Suppressor macrophage (primary cell): ENCODE measurements at regions not wholly inside any gene's neighbourhood (a gene's known extent, or its start where the extent isn't known, plus 50 kb on each side); places are given as distances from the start of the nearest gene placed in this dataset.

ENCODE experiments used
- DNase-seq, 4 experiments: peaks; one replicate each; pipeline ENCODE4 v3.0.0-alpha.2; 2020 to 2022

DNA sequence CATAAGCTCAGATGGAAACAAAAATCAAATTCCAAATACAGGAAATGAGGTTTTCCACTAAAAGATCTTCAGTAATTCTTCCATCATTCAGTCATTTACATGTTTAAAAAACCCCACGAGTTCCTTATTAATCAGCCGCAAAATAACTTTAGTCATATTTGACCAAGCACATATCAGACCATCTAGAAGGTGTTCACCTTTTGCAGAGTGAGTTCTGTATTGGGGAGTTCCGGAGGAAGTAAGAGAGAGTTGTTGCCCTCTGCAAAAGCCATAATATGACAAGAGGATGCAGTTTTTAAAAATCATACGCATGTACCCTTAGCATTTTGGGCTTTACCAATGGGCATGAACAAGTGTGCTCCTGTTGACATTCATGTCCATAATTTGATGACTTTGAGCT is 61.6 kb downstream of the CCR1 start:
- no peak for DNase-seq

DNA sequence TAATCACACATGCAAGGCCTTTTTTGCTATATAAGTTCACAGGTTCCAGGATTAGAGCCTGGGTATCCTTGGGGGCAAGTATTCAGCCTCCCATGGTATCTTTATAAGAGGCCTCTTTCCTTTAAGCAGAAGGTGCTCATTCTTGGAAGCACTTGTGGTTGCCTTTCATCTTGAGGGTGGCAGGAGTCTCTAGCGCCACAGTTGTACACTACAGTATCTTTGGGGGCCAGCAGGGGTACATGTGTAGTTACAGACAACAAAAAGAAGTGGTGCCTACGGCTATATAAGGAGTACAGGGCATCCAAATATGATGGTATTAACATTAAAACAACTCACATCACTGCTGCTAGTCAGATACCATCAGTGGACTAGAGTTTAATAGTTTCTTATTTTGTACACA is 62.1 kb downstream of the CCR1 start:
- no peak for DNase-seq

DNA sequence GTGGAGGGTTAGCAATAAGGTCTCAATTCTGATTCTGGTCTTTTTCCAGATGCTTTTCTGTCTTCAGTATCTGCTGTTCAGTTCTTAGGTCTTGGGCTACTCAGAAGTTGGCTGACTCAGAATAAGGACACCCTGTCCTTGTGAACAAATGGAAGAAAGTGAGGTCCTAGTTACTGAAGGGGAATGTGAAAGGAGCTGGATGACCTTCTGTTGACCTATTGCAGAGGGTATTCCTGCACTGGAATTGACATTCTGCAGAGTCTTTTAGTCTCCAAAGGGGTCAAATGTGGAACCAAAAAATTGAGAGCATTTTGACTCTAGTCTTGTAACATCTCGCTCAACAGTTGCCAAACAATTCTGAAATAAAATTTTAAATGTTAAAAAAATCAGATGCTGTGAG is 63.0 kb downstream of the CCR1 start:
- DNase-seq: no peak

DNA sequence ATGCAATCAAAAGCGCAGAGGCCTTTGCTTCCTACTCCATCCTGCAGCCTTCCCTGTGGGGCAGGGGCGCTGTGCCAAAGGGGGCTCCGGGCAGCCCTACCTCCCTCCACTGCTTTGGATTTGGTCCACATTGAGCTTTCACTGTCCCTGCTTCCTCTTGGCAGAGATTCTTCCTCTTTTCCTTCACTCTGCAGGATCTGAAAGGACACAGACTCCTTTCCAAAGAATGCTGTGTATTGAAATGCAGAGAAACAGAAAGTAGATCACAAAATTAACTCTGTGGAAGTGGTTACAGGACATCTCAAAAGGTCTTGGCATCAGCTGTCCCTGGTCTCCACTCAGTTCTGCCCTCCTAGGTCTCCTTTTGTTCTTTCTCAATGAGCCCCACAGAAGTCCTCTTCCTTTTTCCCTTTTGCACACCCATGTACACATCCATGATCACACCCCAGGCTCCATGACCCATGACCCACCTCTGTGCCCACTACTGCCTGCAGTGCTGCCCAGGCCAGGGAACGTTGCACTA is 64.1 kb downstream of the CCR1 start:
- DNase-seq: peak; percentile 45 to 87 (median 74)

DNA sequence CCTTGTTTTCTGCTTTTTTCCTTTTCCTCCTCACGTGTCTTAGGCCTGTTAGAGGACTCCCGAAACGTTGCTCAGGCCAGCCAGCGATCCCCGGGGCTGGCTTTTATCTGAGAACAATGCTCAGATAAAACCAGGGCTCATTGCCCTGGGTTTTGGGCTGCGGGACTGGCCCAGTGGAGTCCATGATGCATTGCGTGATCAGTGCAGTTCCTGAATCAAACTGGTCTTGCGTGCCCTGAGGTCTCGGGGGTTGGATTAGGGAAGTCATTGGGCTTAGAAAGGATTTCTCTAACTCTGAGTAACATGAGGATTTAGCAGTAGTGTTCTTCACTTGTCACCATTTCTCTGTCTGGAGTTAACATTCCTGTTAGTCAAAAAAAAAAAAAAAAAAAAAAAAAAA is 66.3 kb downstream of the CCR1 start:
- peak; percentile 68 to 94 (median 86) for DNase-seq

DNA sequence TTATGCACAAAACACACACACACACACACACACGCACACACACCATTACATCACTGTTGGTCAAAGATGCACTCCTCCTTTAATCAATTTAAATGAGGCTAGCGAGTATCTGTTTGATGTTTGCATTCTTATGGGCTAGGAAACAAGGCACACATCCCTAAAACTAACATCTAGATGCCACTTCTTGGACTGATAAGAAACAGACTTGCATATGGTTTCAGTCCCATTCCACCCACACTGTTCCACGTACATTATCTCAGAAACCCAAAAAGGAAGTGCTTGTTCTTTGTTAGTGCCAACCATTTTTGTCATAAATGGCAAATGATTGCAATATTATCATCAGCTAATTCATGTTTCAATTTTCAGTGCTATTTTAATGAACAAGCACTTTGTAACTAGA is 69.5 kb downstream of the CCR1 start:
- DNase-seq: peak in 3 of 4 experiments; percentile 19 to 57 (median 54)

DNA sequence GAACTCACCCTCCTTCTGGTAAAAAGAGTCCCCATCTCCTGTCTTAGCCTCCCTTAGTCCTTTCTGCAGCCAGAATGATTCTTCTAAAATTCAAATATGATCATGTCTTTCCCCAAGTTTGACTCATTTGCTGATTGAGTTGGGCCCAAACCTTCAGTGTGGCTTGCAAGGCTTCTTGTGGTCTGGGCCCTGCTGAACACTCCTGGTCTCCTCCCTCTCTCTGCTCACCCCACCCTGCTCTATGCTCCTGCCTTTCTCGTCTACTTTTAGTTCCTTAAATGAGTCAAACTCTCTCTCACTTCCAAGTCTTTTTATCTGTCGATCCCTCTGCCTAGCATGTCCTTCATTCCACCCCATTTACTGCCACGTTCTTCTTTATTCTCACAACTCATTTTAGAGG is 72.6 kb downstream of the CCR1 start:
- DNase-seq: peak; percentile 50 to 75 (median 66)

DNA sequence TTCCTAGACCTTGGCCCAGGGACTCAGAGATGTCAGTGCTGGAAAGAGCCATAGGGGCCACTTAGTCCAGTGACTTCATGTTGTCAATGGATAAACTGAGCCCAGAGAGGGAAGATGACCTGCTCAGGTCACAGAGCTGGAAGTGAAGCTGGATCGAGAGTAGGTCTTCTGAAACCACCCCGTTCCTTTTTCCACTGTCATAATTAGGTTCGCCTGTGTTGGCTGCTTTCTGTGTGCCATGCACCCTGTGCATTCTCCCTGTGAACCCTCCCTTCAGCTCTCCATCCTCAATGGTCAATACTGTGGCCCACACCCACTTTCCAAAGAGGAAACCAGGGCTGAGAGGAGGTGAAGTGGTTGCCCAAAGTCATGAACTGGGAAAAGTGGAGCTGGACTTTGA is 74.8 kb downstream of the CCR1 start:
- DNase-seq: no peak

DNA sequence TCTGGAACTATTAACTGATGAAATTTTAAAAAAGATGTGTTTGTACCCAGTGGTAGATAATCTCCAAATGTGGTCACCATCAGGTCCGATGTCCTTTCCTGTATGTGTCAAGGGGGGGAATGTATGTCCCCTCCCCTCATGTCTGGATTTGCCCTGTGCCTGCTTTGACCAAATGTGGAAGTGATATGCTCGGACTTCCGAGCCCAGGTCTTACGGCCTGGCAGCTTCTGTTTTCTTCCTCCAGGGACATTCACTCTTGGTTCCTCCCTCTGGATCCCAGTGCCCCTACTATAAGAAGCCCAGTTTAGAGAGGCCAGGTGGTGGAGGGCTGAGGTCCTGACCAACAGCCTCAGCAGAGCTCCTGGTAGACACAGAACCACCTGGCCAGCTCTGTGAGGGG is 75.5 kb downstream of the CCR1 start:
- peak; percentile 47 to 78 (median 70) for DNase-seq

DNA sequence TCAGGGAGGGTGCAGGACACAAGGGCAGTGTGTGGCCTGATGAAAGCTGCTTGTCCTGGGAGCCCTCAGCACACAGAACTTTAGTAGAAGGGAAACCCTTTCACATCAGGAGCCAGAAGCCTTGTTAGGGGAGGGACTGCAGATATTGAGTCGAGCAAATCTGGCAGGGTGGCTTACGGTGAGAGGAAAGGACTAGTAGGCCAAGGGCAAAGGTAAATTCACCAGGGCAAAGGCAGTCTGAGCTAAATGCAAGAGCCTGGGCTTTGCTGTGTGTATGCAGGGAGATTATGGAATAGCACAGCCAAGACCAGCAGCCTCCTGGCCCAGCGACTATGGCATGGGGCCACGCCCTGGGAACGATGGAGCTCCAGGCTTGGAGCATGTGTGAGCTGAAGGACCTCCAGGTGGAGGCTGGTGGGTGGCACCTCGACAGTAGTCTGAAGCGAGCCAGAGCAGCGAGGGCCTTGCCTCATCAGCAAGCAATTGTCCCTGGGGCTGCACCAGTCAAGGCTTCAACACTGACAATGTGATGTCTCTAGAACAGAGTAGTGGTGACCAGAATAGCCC is 76.1 kb downstream of the CCR1 start:
- no peak for DNase-seq

DNA sequence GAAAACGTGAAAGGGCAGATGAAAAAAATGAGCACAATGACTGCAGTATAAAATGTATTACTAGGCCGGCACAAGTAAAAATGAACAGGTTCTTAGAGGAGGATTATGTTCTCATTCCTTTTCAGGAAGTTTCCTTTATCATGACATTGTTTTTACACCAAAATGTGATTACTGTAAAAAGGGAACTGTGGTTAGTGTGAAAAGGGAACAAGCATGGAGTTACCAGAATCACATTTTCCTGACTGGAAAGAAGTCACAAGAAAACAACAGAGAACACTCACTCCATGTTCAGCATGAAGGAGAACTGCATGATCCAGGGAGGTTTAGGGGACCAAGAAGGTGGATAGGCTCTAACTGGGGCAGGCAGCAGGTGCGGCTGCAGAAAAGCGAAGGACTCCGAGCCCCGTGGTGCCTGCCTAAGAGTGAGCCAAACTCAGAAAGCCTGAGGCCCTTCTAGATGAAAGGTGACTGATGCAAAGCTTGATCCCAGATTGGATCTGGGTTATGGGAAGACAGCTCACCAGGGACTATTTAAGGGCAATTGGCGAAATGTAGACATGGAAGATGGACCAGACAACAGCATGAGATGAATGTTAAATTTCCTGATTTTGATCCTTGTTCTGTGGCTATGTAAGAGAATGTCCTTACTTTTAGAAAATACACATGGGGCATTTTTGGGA is 77.3 kb downstream of the CCR1 start:
- peak; percentile 47 to 90 (median 72) for DNase-seq

DNA sequence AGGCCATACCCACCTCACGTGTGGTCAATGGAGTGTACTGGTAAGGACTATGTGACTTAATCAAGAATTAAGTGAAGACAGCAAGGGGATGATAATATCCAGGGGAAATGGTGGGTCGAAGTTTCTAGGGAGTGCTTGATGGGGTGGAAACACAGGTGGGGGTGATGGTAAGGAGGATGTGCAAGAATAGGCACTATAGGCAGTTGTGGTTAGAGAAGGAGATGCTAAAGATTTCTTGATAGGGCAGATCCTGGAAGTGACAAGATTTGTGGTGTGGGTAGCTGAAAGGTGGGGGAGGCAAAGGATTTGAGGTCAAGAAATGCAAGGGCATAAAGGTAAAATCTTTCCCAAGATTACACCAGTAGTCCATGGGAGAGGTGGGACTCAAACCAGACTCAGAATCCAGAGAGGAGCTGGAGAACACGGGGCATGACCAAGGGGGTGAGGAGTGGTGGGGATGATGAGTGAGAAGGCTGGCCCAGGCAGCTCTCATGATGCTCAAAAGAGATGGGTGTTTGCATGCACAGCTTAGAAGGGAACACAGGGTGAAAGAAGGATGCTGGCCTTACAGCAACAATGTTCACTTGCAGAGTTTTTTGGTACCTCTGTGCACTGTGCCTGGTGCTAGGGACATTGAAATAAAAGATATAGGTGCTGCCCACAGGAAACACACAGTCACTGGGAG is 78.4 kb downstream of the CCR1 start:
- peak in 1 of 4 experiments; percentile 1 for DNase-seq

DNA sequence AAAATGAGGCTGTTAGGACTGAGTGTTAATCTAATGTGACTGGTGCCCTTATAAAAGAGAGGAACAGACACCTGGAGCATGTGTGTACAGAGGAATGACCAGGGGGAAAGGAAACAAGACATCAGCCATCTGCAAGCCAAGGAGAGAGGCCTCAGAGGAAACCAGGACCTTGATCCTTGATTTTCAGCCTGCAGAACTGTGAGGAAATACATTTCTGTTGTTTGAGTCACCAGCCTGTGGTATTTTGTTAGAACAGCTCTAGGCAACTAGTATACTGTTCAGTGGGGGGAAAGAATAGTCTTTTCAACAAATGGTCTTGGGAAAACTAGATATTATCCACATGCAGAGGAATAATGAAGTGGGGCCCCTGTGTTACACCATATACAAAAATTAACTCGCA is 80.6 kb downstream of the CCR1 start:
- DNase-seq: peak; percentile 21 to 74 (median 62)

DNA sequence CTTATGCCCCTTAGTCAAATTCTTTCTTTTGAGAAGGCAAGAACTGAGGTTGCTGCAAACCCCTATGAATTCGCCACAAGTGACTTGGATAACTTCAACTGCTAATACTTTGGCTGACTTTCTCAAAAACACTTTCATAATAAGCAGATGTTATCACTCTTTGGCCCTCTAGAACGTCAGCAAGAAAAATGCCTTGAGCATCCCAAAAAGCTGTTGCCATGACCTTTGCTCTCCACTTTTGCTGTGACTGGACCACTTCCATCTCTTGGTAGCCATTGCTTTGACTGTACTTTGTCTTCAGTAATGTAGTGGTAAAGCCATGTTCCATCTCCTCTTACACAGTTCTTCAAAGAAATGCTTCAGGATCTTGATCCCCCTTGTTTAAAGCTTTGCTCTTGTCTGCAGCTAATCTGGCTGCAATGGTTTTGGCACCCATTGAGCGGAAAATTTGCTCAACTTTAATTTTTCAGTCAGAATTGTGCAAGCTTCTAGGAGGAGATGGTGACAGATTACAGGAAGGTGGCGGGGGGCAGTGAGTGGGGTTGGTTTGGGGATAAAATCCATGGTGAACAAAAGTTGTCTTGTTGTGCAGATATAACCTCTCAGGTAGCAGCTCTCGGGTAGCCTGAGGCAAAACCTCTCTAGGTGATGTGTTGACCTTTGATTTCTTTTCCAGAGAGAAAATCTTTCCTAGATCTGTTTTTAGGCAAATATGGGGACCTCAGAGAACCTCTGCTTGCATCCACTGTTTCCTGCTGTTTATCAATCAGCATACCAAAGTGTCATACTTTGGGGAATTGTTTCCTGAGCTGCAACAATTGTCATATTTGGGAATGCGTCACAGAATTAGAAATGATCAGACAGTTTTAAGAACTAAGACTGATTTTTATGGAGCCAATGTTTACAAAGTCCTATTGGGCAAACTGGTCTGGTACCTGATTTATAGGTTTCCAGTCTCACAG is 83.6 kb downstream of the CCR1 start:
- DNase-seq: no peak

DNA sequence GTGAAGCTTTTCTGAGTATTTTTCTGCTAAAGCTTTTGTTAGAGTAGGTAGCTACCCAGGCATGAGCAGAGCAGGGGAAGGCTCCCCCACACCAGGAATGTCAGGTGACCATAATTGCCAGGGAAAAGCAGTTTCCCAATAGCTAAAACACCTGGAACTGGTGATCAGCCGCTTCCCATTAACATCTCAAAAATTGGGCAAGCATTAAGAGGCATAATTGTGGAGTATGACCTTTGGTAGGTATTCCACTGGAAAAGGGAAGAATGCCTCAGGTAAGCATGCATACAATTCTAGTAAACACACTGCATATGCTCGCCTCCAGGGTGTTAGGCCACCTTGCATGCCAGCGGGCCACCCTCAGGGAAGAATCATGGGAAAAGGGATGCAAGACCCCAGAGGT is 84.5 kb downstream of the CCR1 start:
- no peak for DNase-seq

DNA sequence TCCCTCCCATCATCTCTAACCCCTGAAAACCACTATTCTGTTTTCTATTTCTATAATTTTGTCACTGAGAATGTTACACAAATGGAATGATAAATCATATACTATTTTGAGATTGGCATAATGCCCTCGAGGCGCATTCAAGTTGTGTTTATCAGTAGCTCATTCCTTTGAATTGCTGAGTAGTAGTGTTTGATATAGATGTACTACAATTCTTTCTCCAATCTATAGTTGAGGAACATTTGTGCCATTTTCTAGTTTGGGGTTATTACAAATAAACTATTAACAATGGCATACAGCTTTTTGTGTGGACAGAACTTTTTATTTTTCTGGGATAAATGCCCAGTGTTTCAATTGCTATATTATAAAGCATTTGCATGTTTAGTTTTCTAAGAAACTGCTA is 86.0 kb downstream of the CCR1 start:
- no peak for DNase-seq

DNA sequence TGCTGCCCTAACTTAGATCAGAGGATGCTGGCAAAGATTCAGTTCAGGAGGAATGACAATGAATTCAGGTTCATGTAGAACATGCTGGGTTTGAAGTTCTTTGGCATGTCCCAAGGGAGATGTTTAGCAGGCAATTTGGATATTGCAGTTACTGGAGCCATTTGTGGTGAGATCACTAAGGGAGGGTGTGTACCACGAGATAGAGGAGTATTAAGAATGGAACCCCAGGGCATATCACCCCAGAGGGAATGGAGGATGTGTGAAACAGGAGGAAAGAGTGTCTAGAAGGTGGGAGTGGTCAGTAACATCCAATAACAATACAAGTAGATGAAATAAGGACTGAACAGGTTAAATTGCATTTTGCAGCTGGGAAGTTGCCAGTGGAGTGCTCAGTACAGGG is 87.1 kb downstream of the CCR1 start:
- DNase-seq: no peak

DNA sequence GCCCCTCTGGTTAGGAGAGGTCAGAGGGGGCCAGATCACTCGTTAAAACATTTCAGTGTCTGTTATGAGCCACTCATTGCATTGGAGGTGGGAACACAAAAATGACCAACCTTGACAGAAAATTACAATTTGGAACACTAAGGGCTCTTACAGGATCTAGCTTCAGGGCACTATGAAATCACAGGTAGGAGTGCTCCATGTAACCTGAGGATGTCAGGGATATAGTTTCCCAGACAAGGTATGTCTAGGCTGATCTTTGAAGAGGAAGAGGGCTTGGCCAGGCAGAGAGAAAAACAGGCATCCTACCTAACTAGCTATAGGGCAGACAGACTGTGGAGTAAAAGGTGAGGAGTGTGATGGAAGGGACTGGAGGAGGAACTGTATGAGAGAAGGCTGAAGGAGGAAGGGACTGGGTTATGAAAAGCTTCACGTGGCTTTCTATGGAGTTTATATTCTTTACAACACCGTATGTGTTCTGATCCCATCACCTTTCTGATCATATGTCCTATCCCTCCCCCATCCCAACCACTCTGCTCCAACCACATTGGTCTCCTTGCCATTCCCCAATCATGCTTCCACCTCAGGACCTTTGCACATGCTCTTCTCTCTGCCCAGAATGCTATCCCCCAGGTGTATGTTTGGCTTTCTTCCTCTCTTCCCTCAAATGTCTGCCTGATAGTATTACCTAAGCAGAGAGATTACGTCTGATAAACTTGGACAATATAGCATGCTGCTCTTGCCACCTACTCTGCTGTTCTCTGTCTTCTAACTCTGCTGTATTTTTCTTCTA is 88.2 kb downstream of the CCR1 start:
- DNase-seq: no peak

DNA sequence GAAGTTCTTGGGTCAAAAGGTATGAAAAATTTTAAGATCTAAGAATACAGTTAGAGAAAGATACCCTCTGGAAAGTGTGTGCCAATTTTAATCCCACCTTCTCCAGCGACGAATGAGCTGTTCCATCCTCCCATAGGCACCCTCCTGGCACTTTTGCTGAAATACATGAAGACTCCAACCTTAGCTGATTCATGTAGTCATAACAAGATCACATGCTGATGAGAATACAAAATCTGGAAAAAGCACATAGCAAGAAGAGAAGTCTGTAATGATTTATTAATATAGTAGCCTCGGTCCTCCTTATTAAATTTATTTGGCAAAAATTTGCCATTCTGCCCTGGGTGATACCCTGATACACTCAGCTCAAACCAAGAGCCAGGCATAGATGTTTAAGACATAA is 88.9 kb downstream of the CCR1 start:
- DNase-seq: peak in 2 of 4 experiments; percentile 28 to 56

DNA sequence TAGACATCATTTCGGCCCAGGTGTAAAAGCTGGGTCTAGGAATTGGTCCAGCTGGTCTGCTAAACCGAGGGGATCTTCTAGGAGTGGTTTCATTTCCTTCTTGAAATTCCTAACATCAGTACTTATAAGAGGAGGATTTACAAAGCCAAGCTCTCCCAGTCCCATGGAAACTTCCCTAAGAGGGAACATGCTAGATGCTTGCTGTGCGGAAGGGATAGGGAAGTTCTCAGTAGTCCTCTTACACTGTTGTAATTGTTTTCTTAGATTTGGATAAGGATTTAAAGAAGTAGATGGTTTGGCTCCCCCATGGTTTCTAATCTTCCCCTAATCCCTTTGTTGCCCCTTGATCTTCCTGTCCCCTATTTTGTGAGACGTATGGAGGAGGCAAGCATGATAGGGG is 89.7 kb upstream of the XCR1 start:
- DNase-seq: peak; percentile 48 to 75 (median 64)

DNA sequence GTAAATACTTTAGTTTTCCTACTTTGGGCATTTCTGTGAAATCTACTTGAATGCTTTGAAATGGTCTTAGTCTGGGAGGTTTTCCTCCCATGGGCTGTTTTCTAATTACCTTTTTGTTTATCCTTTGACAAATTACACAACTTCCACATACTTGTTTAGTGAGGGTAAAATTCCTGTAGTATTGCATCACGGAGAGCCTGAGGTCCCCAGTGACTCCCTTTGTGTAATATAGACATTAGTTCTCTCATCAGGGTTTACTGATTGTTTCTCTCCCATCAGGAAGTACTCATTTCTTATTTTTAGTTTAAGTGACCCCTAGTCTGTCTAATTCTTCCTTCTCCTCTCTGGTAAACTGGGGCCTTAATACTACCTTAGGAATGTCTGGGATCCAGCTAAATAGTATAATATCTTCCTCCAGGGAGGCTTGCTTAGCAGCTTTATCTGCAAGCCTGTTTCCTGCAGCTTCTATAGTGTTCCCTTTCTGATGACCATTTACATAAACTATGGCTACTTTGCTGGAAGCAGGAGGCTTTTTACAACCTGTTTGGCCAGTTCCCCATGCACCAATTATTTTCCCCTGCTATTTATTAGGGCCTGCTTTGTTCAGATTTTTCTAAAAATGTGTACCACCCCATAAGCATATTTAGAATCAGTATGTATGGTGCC is 87.2 kb upstream of the XCR1 start:
- DNase-seq: peak; percentile 17 to 71 (median 60)
